Loucy (cell line): ENCODE measurements at regions not wholly inside any gene's neighbourhood (a gene's known extent, or its start where the extent isn't known, plus 50 kb on each side); places are given as distances from the start of the nearest gene placed in this dataset.

Source experiments
- H2AFZ ChIP-seq: fragments of 200-600 bp; sonication (generic); 2 replicates; pipeline ENCODE4 v1.6.0; 2016; ENCODE audit warnings: antibody characterized with exemption, mild to moderate bottlenecking, low read length, moderate library complexity
- H3F3A ChIP-seq: fragments of 200-600 bp; 2 replicates; pipeline ENCODE4 v1.6.0; 2016; ENCODE audit warnings: antibody characterized with exemption, low read depth, mild to moderate bottlenecking
- H3K27me3 ChIP-seq: fragments of 200-600 bp; sonication (generic); 2 replicates; pipeline ENCODE4 v1.6.1; 2014; ENCODE audit warnings: low read length, mild to moderate bottlenecking; ENCODE audit not compliant: insufficient read depth, poor library complexity, severe bottlenecking
- H3K36me3 ChIP-seq: fragments of 200-600 bp; sonication (generic); 2 replicates; pipeline ENCODE4 v1.6.1; 2016; ENCODE audit warnings: low read length; ENCODE audit not compliant: insufficient read depth
- H3K4me1 ChIP-seq: fragments of 200-600 bp; sonication (generic); 2 replicates; pipeline ENCODE4 v1.5.1; 2014; ENCODE audit warnings: low read length, mild to moderate bottlenecking; ENCODE audit not compliant: insufficient read depth, poor library complexity, severe bottlenecking
- H3K4me2 ChIP-seq: fragments of 200-600 bp; sonication (generic); 2 replicates; pipeline ENCODE4 v1.6.0; 2014; ENCODE audit warnings: antibody characterized with exemption, low read length, low read depth, mild to moderate bottlenecking; ENCODE audit not compliant: poor library complexity, severe bottlenecking
- H3K4me3 ChIP-seq: fragments of 200-600 bp; sonication (generic); 2 replicates; pipeline ENCODE4 v1.5.1; 2014; ENCODE audit warnings: low read length, mild to moderate bottlenecking, mixed read lengths; ENCODE audit not compliant: poor library complexity, severe bottlenecking
- H3K79me2 ChIP-seq: fragments of 200-600 bp; sonication (generic); 2 replicates; pipeline ENCODE4 v1.6.1; 2014; ENCODE audit warnings: low read length; ENCODE audit not compliant: insufficient read depth
- H3K9ac ChIP-seq: fragments of 200-600 bp; sonication (generic); 2 replicates; pipeline ENCODE4 v1.6.0; 2014; ENCODE audit warnings: mild to moderate bottlenecking, low read depth, low read length, moderate library complexity; ENCODE audit not compliant: poor library complexity, severe bottlenecking
- H3K9me2 ChIP-seq: fragments of 200-600 bp; sonication (generic); replicated peaks from 2 replicates; pipeline ENCODE4 v1.6.1; 2016; ENCODE audit warnings: low read depth, low read length, mixed read lengths
- H3K9me3 ChIP-seq: fragments of 200-600 bp; sonication (generic); 2 replicates; pipeline ENCODE4 v1.6.1; 2014; ENCODE audit warnings: mild to moderate bottlenecking, antibody characterized with exemption, low read length, low read depth; ENCODE audit not compliant: insufficient read depth
- H4K20me1 ChIP-seq: fragments of 200-600 bp; sonication (generic); 2 replicates; pipeline ENCODE4 v1.6.0; 2014; ENCODE audit warnings: antibody characterized with exemption, low read length, mild to moderate bottlenecking; ENCODE audit not compliant: insufficient read depth, poor library complexity, severe bottlenecking
- EZH2phosphoT487 ChIP-seq: fragments of 200-600 bp; IDR thresholded peaks from 2 replicates; pipeline ENCODE4 v1.6.1; 2018; ENCODE audit warnings: antibody characterized with exemption, mild to moderate bottlenecking, moderate library complexity, borderline replicate concordance
- TF ChIP-seq, protein P1 (sequence below): fragments of 200-600 bp; sonication (generic); conservative IDR thresholded peaks from 2 replicates; pipeline ENCODE4 v1.5.1; 2014; ENCODE audit warnings: mild to moderate bottlenecking, antibody characterized with exemption, low read length

- H3K36me3 ChIP-seq, result no peaks in the 10 kb centered on the region
- H3K4me1 ChIP-seq, result no peaks in the 10 kb centered on the region
- no peak overlapping the region for H3K4me3 ChIP-seq
- H3K79me2 ChIP-seq, result no peaks in the 10 kb centered on the region
- H2AFZ ChIP-seq, result no peak overlapping the region
- no peaks in the 10 kb centered on the region for H3K9me2 ChIP-seq
- H4K20me1 ChIP-seq, result no peaks in the 10 kb centered on the region
- no peaks in the 10 kb centered on the region for H3K9me3 ChIP-seq
- TF ChIP-seq EZH2phosphoT487, result no peak
- TF ChIP-seq, protein P1, sequence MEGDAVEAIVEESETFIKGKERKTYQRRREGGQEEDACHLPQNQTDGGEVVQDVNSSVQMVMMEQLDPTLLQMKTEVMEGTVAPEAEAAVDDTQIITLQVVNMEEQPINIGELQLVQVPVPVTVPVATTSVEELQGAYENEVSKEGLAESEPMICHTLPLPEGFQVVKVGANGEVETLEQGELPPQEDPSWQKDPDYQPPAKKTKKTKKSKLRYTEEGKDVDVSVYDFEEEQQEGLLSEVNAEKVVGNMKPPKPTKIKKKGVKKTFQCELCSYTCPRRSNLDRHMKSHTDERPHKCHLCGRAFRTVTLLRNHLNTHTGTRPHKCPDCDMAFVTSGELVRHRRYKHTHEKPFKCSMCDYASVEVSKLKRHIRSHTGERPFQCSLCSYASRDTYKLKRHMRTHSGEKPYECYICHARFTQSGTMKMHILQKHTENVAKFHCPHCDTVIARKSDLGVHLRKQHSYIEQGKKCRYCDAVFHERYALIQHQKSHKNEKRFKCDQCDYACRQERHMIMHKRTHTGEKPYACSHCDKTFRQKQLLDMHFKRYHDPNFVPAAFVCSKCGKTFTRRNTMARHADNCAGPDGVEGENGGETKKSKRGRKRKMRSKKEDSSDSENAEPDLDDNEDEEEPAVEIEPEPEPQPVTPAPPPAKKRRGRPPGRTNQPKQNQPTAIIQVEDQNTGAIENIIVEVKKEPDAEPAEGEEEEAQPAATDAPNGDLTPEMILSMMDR, result no peak
- no peaks in the 10 kb centered on the region for H3F3A ChIP-seq
- H3K9ac ChIP-seq, result no peak overlapping the region
- no peaks in the 10 kb centered on the region for H3K27me3 ChIP-seq
- H3K4me2 ChIP-seq, result no peak overlapping the region
Observed at GRCh38 chr5:26807231-26808199, 230.9 kb downstream of the CDH9 start.

DNA sequence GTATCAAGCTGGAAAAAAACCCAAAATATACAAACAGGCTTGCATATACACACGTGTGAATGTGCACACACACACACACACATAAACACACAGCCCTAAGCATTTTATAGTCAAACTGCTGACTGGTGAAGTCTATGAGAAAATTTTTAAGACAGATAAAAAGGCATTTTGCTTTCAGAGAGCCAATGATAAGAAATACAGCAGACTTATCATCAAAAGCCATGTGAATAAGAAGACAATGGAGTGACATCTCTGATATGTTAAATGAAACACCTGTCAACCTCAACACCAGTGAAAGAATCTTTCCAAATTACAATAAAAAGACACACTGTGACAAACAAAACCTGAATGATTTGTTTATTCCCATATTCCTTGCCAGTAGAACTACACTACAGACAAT, 233.3 kb downstream of the CDH9 start:
- no peak overlapping the region for H3K9ac ChIP-seq
- no peaks in the 10 kb centered on the region for H3F3A ChIP-seq
- H2AFZ ChIP-seq, result no peak overlapping the region
- no peaks in the 10 kb centered on the region for H3K27me3 ChIP-seq
- no peak overlapping the region for H3K4me2 ChIP-seq
- no peaks in the 10 kb centered on the region for H3K4me1 ChIP-seq
- no peak for TF ChIP-seq EZH2phosphoT487
- TF ChIP-seq, protein P1, result no peak
- no peaks in the 10 kb centered on the region for H3K36me3 ChIP-seq
- no peaks in the 10 kb centered on the region for H3K9me3 ChIP-seq
- no peaks in the 10 kb centered on the region for H3K9me2 ChIP-seq
- no peaks in the 10 kb centered on the region for H3K79me2 ChIP-seq
- no peak overlapping the region for H3K4me3 ChIP-seq
- no peaks in the 10 kb centered on the region for H4K20me1 ChIP-seq

DNA sequence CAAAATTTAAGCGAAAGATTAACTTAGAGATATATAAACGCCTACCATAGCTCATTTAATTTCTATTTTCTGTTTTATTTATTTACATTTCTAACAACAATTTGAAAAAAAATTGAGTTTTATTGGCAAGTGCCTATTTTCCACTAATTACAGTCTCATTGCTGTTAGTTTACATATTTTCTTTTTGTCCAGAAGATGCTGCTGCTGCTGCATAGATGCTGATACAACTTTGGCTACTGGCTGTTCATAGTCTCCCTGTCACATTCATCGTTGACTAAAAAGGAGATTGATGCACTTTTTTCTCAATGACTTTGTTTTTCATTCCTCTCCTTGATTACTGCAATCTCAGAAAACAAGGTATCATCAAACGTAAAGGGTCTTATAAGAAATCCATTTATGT, 235.4 kb downstream of the CDH9 start:
- H3K27me3 ChIP-seq, result no peaks in the 10 kb centered on the region
- H4K20me1 ChIP-seq, result no peaks in the 10 kb centered on the region
- H2AFZ ChIP-seq, result no peak overlapping the region
- no peaks in the 10 kb centered on the region for H3F3A ChIP-seq
- no peak overlapping the region for H3K9ac ChIP-seq
- H3K4me3 ChIP-seq, result no peak overlapping the region
- no peak overlapping the region for H3K4me2 ChIP-seq
- H3K4me1 ChIP-seq, result no peaks in the 10 kb centered on the region
- no peaks in the 10 kb centered on the region for H3K79me2 ChIP-seq
- no peaks in the 10 kb centered on the region for H3K9me2 ChIP-seq
- no peaks in the 10 kb centered on the region for H3K36me3 ChIP-seq
- TF ChIP-seq EZH2phosphoT487, result no peak
- TF ChIP-seq, protein P1, result no peak
- H3K9me3 ChIP-seq, result no peaks in the 10 kb centered on the region
